Epithelial cell of esophagus (primary cell): ENCODE measurements at regions not wholly inside any gene's neighbourhood (a gene's known extent, or its start where the extent isn't known, plus 50 kb on each side); places are given as distances from the start of the nearest gene placed in this dataset.

ENCODE experiments used
- DNase-seq: peaks from one replicate; pipeline ENCODE4 v3.0.0; 2010; ENCODE audit warnings: low read depth
- H3K4me3 ChIP-seq: 2 replicates; pipeline ENCODE4 v1.5.1; 2011; ENCODE audit warnings: mild to moderate bottlenecking, low read length, control low read depth
- CTCF ChIP-seq: IDR thresholded peaks from 2 replicates; pipeline ENCODE4 v1.5.1; 2011; ENCODE audit warnings: low read depth, mild to moderate bottlenecking, low read length, control low read depth, inconsistent platforms; ENCODE audit not compliant: insufficient read depth; ENCODE audit errors: missing control alignments

- no peak overlapping the region for H3K4me3 ChIP-seq
- no peak for DNase-seq
- TF ChIP-seq CTCF: no peak
Observed at GRCh38 chr2:146366276-146366675, 1478.6 kb upstream of the ACVR2A start.

GRCh38 chr2:146365041-146365440 lies 1479.8 kb upstream of the ACVR2A start:
- no peak for DNase-seq
- no peak overlapping the region for H3K4me3 ChIP-seq
- TF ChIP-seq CTCF: no peak

- peak; percentile 23 for DNase-seq
- no peak overlapping the region for H3K4me3 ChIP-seq
- no peak for TF ChIP-seq CTCF
Observed at GRCh38 chr2:146363731-146364130, 1481.1 kb upstream of the ACVR2A start.

- DNase-seq: no peak
- no peak for TF ChIP-seq CTCF
Observed at GRCh38 chr2:146351689-146352088, 1493.1 kb upstream of the ACVR2A start.

GRCh38 chr2:146349334-146349733 lies 1495.5 kb upstream of the ACVR2A start:
- no peak for DNase-seq
- no peak overlapping the region for H3K4me3 ChIP-seq
- no peak for TF ChIP-seq CTCF

More at GRCh38 chr2:146351689-146352088, 1493.1 kb upstream of the ACVR2A start:
- H3K4me3 ChIP-seq: no peak overlapping the region

GRCh38 chr2:146324951-146325350 lies 1519.9 kb upstream of the ACVR2A start:
- H3K4me3 ChIP-seq: no peak overlapping the region
- no peak for TF ChIP-seq CTCF
- DNase-seq: peak; percentile 76

GRCh38 chr2:146323564-146323963 lies 1521.3 kb upstream of the ACVR2A start:
- TF ChIP-seq CTCF: no peak
- DNase-seq: peak; percentile 0

More at GRCh38 chr2:146323564-146323963, 1521.3 kb upstream of the ACVR2A start:
- no peak overlapping the region for H3K4me3 ChIP-seq
